ENCODE measurements at regions not wholly inside any gene's neighbourhood (a gene's known extent, or its start where the extent isn't known, plus 50 kb on each side); places are given as distances from the start of the nearest gene placed in this dataset.

DNA sequence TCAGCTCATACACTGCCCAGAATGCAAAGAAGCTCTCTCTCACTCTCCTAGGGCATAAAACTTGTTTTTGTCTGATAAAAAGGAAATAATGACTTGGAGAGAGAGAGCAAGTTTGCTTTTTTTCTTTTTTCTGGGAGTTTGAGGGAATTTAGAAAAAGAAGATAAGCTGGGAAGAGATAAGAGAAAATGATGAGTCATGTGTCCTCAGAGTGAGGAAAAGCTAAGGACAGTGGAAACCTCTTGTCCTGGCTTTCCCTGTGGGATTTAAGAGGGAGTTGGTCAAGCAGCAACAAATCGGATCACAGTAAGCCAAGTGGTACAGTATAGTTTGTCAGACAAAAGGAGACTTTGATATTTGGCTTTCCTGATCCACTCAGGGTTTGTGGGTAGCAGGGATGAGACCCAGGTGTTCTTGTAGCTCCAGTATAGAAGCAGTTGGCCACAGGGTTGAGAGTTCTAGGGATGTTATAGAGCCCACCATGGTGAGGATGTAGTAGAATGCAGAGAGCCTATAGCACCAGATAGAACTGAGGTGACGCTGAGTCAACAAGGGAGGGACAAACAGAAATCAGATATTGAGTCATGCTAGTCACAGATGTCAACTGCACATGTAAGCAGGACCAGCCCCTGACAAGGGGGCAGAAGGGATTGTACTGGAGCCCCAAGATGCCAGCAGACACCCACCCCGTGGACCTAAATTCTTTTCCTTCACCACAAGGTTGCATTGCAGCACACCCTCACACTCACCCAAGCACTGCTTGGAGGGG, 219.3 kb upstream of the TAC1 start:
- no peak for ATAC-seq
- 64 to 84% methylated on average over 3 of the region's 3 CpGs for WGBS, 2 donors
- intact Hi-C loops (cut with DNase I): no loop called here
- no peaks in the 10 kb centered on the region for H3K36me3 ChIP-seq (replicated peaks in 1 of 2; ENCODE audit: insufficient read depth in 1 of 2, low read depth in 2 of 2)
- no peaks in the 10 kb centered on the region for H3K4me1 ChIP-seq
- no peak for DNase-seq
- H3K4me3 ChIP-seq: no peak overlapping the region
- no peaks in the 10 kb centered on the region for H3K9me3 ChIP-seq
- TF ChIP-seq CTCF (IDR thresholded peaks at IDR 0.05) (no peak), POLR2A (IDR thresholded peaks at IDR 0.05) (no peak)
- no peaks in the 10 kb centered on the region for H3K27me3 ChIP-seq
- no peak overlapping the region for H3K27ac ChIP-seq

- Histone ChIP-seq H3K9me3 (no peaks in the 10 kb centered on the region), H3K27me3 (no peaks in the 10 kb centered on the region), H3K4me3 (no peak overlapping the region), H3K36me3 (replicated peaks in 1 of 2; ENCODE audit: insufficient read depth in 1 of 2, low read depth in 2 of 2) (no peaks in the 10 kb centered on the region), H3K27ac (no peak overlapping the region), H3K4me1 (no peaks in the 10 kb centered on the region)
- DNase-seq (no peak), ATAC-seq (no peak)
- no peak for TF ChIP-seq POLR2A (IDR thresholded peaks at IDR 0.05)
- TF ChIP-seq CTCF (IDR thresholded peaks at IDR 0.05): no peak
- intact Hi-C loops (cut with DNase I): no loop called here
Measured at GRCh38 chr7:97513326-97513725, 218.6 kb upstream of the TAC1 start.

GRCh38 chr7:97541188-97541587, 190.7 kb upstream of the TAC1 start:
- no peak overlapping the region for H3K27ac ChIP-seq
- ATAC-seq (no peak), DNase-seq (no peak)
- H3K4me1 ChIP-seq: no peaks in the 10 kb centered on the region
- intact Hi-C loops (cut with DNase I): no loop called here
- H3K27me3 ChIP-seq: no peaks in the 10 kb centered on the region
- TF ChIP-seq CTCF (IDR thresholded peaks at IDR 0.05): no peak
- no peak for TF ChIP-seq POLR2A (IDR thresholded peaks at IDR 0.05)
- no peaks in the 10 kb centered on the region for H3K36me3 ChIP-seq (replicated peaks in 1 of 2; ENCODE audit: insufficient read depth in 1 of 2, low read depth in 2 of 2)
- H3K9me3 ChIP-seq: no peaks in the 10 kb centered on the region
- H3K4me3 ChIP-seq: no peak overlapping the region
- 82 to 85% methylated on average over 2 to 6 of the region's 14 CpGs for WGBS, 2 donors

DNA sequence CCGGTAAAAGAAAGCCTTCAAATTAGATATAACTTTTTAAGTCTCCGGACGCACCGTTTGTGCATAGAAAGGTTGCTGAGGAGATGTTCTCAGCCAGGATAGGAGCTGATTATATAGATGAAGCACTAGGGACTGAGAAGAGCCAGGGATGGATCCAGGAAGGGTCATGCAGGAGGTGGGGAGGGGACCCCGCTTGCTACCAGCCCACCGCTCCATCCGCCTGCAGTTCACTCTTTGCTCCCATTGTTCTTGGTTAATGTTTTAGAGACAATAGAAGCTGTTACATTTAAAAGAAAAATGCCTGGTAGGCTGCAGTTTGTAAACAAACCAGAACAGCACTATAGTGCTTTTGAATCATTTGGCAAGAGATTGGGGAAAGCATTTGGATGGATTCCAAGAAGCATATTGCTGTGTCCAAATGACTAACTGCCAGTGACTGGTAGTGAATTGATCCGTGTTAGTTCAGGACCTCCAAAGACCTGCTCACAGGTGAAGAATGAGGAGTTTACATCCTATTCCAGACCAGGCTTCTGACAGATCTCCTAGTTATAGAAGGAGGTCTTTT, 175.9 kb upstream of the TAC1 start:
- Histone ChIP-seq H3K4me3 (no peak overlapping the region), H3K27ac (no peak overlapping the region), H3K36me3 (replicated peaks in 1 of 2; ENCODE audit: insufficient read depth in 1 of 2, low read depth in 2 of 2) (no peaks in the 10 kb centered on the region), H3K4me1 (no peaks in the 10 kb centered on the region), H3K27me3 (no peaks in the 10 kb centered on the region), H3K9me3 (peaks cover 0 to 5% (median 0%) of the 10 kb centered on the region in 3 donors)
- TF ChIP-seq CTCF (IDR thresholded peaks at IDR 0.05) (no peak), POLR2A (IDR thresholded peaks at IDR 0.05) (no peak)
- 54 to 57% methylated on average over 8 of the region's 8 CpGs for WGBS, 2 donors
- DNase-seq: no peak
- intact Hi-C loops (cut with DNase I): no loop called here
- no peak for ATAC-seq

DNA sequence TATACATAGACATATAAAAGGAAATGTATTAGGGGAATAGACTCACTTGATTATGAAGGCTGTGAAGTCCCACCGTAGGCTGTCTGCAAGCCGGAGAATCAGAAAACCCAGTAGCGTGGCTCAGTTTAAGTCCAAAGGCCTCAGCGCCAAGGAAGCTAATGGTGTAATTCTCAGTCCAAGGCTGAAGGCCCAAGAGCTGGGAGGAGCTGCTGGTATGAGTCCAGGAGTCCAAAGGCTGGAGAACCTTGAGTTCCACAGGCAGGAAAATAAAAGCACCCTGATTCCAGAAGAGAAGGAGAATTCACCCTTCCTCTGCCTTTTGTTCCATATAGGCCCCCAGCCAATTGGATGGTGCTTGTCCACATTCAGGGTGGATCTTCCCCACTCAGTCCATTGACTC, 166.2 kb upstream of the TAC1 start:
- Histone ChIP-seq H3K4me3 (no peak overlapping the region), H3K36me3 (replicated peaks in 1 of 2; ENCODE audit: insufficient read depth in 1 of 2, low read depth in 2 of 2) (no peaks in the 10 kb centered on the region), H3K4me1 (no peaks in the 10 kb centered on the region), H3K27ac (no peak overlapping the region), H3K9me3 (no peaks in the 10 kb centered on the region), H3K27me3 (no peaks in the 10 kb centered on the region)
- WGBS, 2 donors: 68 to 72% methylated on average over 4 of the region's 4 CpGs
- intact Hi-C loops (cut with DNase I): no loop called here
- DNase-seq: no peak
- no peak for TF ChIP-seq POLR2A (IDR thresholded peaks at IDR 0.05)
- TF ChIP-seq CTCF (IDR thresholded peaks at IDR 0.05): no peak
- no peak for ATAC-seq
